H9 (cell line): ENCODE measurements at regions not wholly inside any gene's neighbourhood (a gene's known extent, or its start where the extent isn't known, plus 50 kb on each side); places are given as distances from the start of the nearest gene placed in this dataset.

ENCODE experiments used
- DNase-seq: peaks from one replicate; pipeline ENCODE4 v3.0.0-alpha.2; 2017
- H2AFZ ChIP-seq: one replicate; pipeline ENCODE4 v1.6.1; 2013; ENCODE audit warnings: mild to moderate bottlenecking, low read length, control low read depth, moderate library complexity
- H2AK5ac ChIP-seq: 2 replicates; pipeline ENCODE4 v1.6.1; 2013; ENCODE audit warnings: low read length, control low read depth, mixed read lengths; ENCODE audit not compliant: insufficient read length
- H2BK120ac ChIP-seq: one replicate; pipeline ENCODE4 v1.6.1; 2013; ENCODE audit warnings: low read depth, mild to moderate bottlenecking, low read length, control low read depth, inconsistent platforms; ENCODE audit not compliant: poor library complexity, severe bottlenecking
- H2BK12ac ChIP-seq: 2 replicates; pipeline ENCODE4 v1.6.1; 2013; ENCODE audit warnings: low read length, control low read depth, mixed read lengths, low read depth; ENCODE audit not compliant: insufficient read length
- H2BK15ac ChIP-seq: 2 replicates; pipeline ENCODE4 v1.6.1; 2013; ENCODE audit warnings: low read depth, low read length, control low read depth
- H2BK20ac ChIP-seq: one replicate; pipeline ENCODE4 v1.6.1; 2013; ENCODE audit warnings: low read depth, mild to moderate bottlenecking, low read length, control low read depth, inconsistent platforms; ENCODE audit not compliant: poor library complexity, severe bottlenecking
- H2BK5ac ChIP-seq: 2 replicates; pipeline ENCODE4 v1.6.1; 2013; ENCODE audit warnings: low read length, control low read depth, mixed read lengths; ENCODE audit not compliant: insufficient read length
- H3K14ac ChIP-seq: 2 replicates; pipeline ENCODE4 v1.6.1; 2013; ENCODE audit warnings: low read length, control low read depth; ENCODE audit not compliant: insufficient read depth
- H3K18ac ChIP-seq: 2 replicates; pipeline ENCODE4 v1.6.1; 2013; ENCODE audit warnings: low read depth, mild to moderate bottlenecking, mixed read lengths, low read length, control low read depth; ENCODE audit not compliant: insufficient read length
- H3K23ac ChIP-seq: 2 replicates; pipeline ENCODE4 v1.6.1; 2013; ENCODE audit warnings: low read length, control low read depth, mixed read lengths, low read depth; ENCODE audit not compliant: insufficient read length
- H3K23me2 ChIP-seq: 2 replicates; pipeline ENCODE4 v1.6.1; 2013; ENCODE audit warnings: low read depth, mild to moderate bottlenecking, mixed read lengths, low read length, control low read depth; ENCODE audit not compliant: insufficient read length, poor library complexity, severe bottlenecking
- H3K27ac ChIP-seq: 2 replicates; pipeline ENCODE4 v1.5.1; 2013; ENCODE audit warnings: low read length, control low read depth, mixed read lengths, low read depth; ENCODE audit not compliant: insufficient read length
- H3K27me3 ChIP-seq: 2 replicates; pipeline ENCODE4 v1.6.1; 2013; ENCODE audit warnings: low read length, control low read depth, inconsistent platforms; ENCODE audit not compliant: insufficient read depth
- H3K4ac ChIP-seq: 2 replicates; pipeline ENCODE4 v1.6.1; 2013; ENCODE audit warnings: low read depth, mild to moderate bottlenecking, control low read depth, inconsistent platforms, low read length, moderate library complexity
- H3K4me1 ChIP-seq: 2 replicates; pipeline ENCODE4 v1.6.1; 2013; ENCODE audit warnings: low read length, control low read depth, inconsistent platforms; ENCODE audit not compliant: insufficient read depth
- H3K4me2 ChIP-seq: 2 replicates; pipeline ENCODE4 v1.6.1; 2013; ENCODE audit warnings: low read length, control low read depth, mixed read lengths; ENCODE audit not compliant: insufficient read length, insufficient read depth
- H3K56ac ChIP-seq: 2 replicates; pipeline ENCODE4 v1.6.1; 2013; ENCODE audit warnings: low read depth, mild to moderate bottlenecking, mixed read lengths, low read length, control low read depth; ENCODE audit not compliant: insufficient read length
- H3K79me1 ChIP-seq: 2 replicates; pipeline ENCODE4 v1.6.1; 2013; ENCODE audit warnings: low read depth, mild to moderate bottlenecking, moderate library complexity, low read length, control low read depth, inconsistent platforms; ENCODE audit not compliant: insufficient read depth, poor library complexity, severe bottlenecking
- H3K79me2 ChIP-seq: 2 replicates; pipeline ENCODE4 v1.6.1; 2013; ENCODE audit warnings: low read length, control low read depth, inconsistent platforms; ENCODE audit not compliant: insufficient read depth
- H3K9ac ChIP-seq: 2 replicates; pipeline ENCODE4 v1.6.1; 2013; ENCODE audit warnings: low read length, control low read depth, mixed read lengths; ENCODE audit not compliant: insufficient read length; ENCODE audit errors: extremely low read depth
- H3K9me3 ChIP-seq: one replicate; pipeline ENCODE4 v1.6.1; 2013; ENCODE audit warnings: low read depth, low read length, inconsistent platforms; ENCODE audit not compliant: control insufficient read depth
- H3T11ph ChIP-seq: one replicate; pipeline ENCODE4 v1.6.1; 2013; ENCODE audit warnings: mild to moderate bottlenecking, low read length, control low read depth, inconsistent platforms
- H4K20me1 ChIP-seq: one replicate; pipeline ENCODE4 v1.6.1; 2013; ENCODE audit not compliant: control insufficient read depth, insufficient read length, insufficient read depth
- H4K5ac ChIP-seq: 2 replicates; pipeline ENCODE4 v1.6.1; 2013; ENCODE audit warnings: low read depth, mild to moderate bottlenecking, mixed read lengths, low read length, control low read depth; ENCODE audit not compliant: insufficient read length
- H4K8ac ChIP-seq: replicated peaks from 2 replicates; pipeline ENCODE4 v1.6.1; 2013; ENCODE audit warnings: low read length, control low read depth, mixed read lengths, low read depth; ENCODE audit not compliant: insufficient read length
- H4K91ac ChIP-seq: 2 replicates; pipeline ENCODE4 v1.6.1; 2013; ENCODE audit warnings: low read depth, mild to moderate bottlenecking, moderate library complexity, mixed read lengths, low read length, control low read depth; ENCODE audit not compliant: insufficient read length
- H3K27ac Mint-ChIP-seq, 3 experiments: 2 replicates in 2 of 3; 3 replicates in 1 of 3; pipeline ENCODE4 v1.8.0; 2020 to 2021; ENCODE audit warnings: mixed read lengths in 3 of 3, mild to moderate bottlenecking in 1 of 3, moderate library complexity in 1 of 3
- H3K27me3 Mint-ChIP-seq: 2 replicates; pipeline ENCODE4 v1.8.0; 2021; ENCODE audit warnings: low read depth, mild to moderate bottlenecking, moderate library complexity, mixed read lengths
- H3K36me3 Mint-ChIP-seq, 3 experiments: 2 replicates in 2 of 3; 3 replicates in 1 of 3; pipeline ENCODE4 v1.8.0; 2020 to 2021; ENCODE audit warnings: low read depth in 3 of 3, mixed read lengths in 3 of 3; ENCODE audit not compliant: insufficient read depth in 1 of 3
- H3K4me1 Mint-ChIP-seq, 2 experiments: 2 replicates each; pipeline ENCODE4 v1.8.0; 2020; ENCODE audit warnings: mixed read lengths in 2 of 2
- H3K4me3 Mint-ChIP-seq, 2 experiments: 2 replicates in 1 of 2; 3 replicates in 1 of 2; pipeline ENCODE4 v1.8.0; 2020 to 2021; ENCODE audit warnings: mild to moderate bottlenecking in 2 of 2, mixed read lengths in 2 of 2, moderate library complexity in 1 of 2
- H3K9me3 Mint-ChIP-seq, 2 experiments: 2 replicates in 1 of 2; 3 replicates in 1 of 2; pipeline ENCODE4 v1.8.0; 2020; ENCODE audit warnings: mild to moderate bottlenecking in 2 of 2, mixed read lengths in 2 of 2, moderate library complexity in 1 of 2
- TF ChIP-seq, protein P1 (sequence below): fragments of 200-600 bp; sonication (generic); conservative IDR thresholded peaks from 3 replicates; pipeline ENCODE4 v1.8.0; 2021; ENCODE audit warnings: antibody characterized with exemption, mild to moderate bottlenecking

GRCh38 chr3:147832611-147833010, 423.4 kb downstream of the ZIC1 start:
- Histone ChIP-seq H2BK15ac (no peak overlapping the region), H3K14ac (no peak overlapping the region), H2BK5ac (no peak overlapping the region), H2AK5ac (no peak overlapping the region), H2BK12ac (no peak overlapping the region), H3K4me1 (no peaks in the 10 kb centered on the region), H4K20me1 (no peaks in the 10 kb centered on the region), H3K56ac (no peak overlapping the region), H3K9me3 (no peaks in the 10 kb centered on the region), H3K4ac (no peak overlapping the region), H3T11ph (no peak overlapping the region), H3K18ac (no peak overlapping the region), H3K27me3 (no peaks in the 10 kb centered on the region), H2BK20ac (no peak overlapping the region), H3K9ac (no peak overlapping the region), H4K91ac (no peak overlapping the region), H4K8ac (no peak overlapping the region), H3K79me2 (no peaks in the 10 kb centered on the region), H3K23ac (no peak overlapping the region), H2AFZ (no peak overlapping the region), H3K27ac (no peak overlapping the region), H4K5ac (no peak overlapping the region), H3K23me2 (no peaks in the 10 kb centered on the region), H3K4me2 (no peak overlapping the region), H2BK120ac (no peak overlapping the region), H3K79me1 (no peaks in the 10 kb centered on the region)
- DNase-seq: no peak
- Mint-ChIP-seq H3K4me1 (peaks cover 0 to 2% of the 10 kb centered on the region in 2 experiments; a peak in 1 of 4 replicates), H3K9me3 (no peaks in the 10 kb centered on the region), H3K4me3 (no peak overlapping the region), H3K27me3 (no peaks in the 10 kb centered on the region), H3K27ac (no peak overlapping the region), H3K36me3 (no peaks in the 10 kb centered on the region)
- TF ChIP-seq, protein P1, sequence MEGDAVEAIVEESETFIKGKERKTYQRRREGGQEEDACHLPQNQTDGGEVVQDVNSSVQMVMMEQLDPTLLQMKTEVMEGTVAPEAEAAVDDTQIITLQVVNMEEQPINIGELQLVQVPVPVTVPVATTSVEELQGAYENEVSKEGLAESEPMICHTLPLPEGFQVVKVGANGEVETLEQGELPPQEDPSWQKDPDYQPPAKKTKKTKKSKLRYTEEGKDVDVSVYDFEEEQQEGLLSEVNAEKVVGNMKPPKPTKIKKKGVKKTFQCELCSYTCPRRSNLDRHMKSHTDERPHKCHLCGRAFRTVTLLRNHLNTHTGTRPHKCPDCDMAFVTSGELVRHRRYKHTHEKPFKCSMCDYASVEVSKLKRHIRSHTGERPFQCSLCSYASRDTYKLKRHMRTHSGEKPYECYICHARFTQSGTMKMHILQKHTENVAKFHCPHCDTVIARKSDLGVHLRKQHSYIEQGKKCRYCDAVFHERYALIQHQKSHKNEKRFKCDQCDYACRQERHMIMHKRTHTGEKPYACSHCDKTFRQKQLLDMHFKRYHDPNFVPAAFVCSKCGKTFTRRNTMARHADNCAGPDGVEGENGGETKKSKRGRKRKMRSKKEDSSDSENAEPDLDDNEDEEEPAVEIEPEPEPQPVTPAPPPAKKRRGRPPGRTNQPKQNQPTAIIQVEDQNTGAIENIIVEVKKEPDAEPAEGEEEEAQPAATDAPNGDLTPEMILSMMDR: no peak
